HS-5 (cell line): ENCODE measurements at regions not wholly inside any gene's neighbourhood (a gene's known extent, or its start where the extent isn't known, plus 50 kb on each side); places are given as distances from the start of the nearest gene placed in this dataset.
"Not testable (repeated sequence)": the region's sequence is repeated elsewhere in the genome, so short reads cannot be mapped to it uniquely, and the experiment has no call there.

Experiments used
- DNase-seq: peaks from one replicate; pipeline ENCODE4 v3.0.0-alpha.2; 2012; ENCODE audit warnings: low read depth

DNA sequence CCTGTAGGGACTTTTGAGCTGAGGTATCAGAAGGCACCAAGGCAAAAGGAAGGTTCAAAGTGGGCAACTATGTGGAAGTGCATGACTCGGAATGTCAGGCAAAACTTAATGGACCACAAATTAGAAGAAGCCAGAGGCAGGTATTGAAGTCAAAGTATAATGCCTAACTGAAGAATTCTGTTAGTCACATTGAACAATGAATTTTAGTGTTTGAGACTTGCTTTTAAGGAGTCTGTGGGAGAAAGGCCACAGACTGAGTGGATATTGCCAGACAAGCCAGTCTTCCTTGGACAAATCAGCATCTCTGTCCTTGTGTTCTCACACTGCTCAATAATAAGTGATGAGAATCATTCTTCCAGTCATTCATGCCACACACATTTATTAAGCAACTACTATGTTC, 498.9 kb downstream of the STK39 start:
- no peak for DNase-seq

DNA sequence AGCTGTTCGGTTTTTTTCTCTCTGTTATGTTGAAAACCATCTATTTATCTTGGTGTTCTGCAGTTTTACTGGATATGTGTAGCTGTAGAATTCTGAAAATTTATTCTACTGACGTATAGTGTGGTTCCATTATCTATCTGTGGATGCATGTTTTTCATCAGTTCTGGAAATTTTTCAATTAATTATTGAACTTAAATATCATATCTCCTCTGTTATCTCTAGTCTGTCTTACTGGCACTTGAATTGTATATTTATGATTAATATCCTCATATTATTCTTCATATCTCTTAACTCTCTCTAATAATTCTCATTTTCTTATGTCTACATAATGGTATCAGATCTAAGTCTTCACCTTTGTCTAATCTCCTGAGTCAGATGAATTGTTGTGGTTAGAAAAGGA, 501.7 kb downstream of the STK39 start:
- DNase-seq: no peak

DNA sequence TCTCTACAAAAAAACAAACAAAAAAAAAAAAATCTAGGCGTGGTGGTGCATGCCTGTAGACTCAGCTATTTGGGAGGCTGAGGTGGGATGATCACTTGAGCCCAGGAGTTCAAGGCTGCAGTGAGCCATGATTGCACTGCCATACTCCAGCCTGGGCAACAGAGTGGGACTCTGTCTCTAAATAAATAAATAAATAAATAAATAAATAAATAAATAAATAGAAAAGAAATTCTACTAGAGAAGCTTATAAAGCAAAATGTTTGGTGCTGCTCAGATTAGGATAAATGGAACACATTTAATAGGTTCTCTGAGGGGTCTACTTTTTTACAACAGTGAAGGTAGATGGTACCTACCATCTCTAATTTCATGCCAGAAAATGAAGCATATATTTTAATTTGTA, 507.5 kb downstream of the STK39 start:
- DNase-seq: not testable (repeated sequence)

GRCh38 chr2:167733747-167734146, 513.6 kb downstream of the STK39 start:
- no peak for DNase-seq

- DNase-seq: no peak
These were observed 515.1 kb downstream of the STK39 start for GRCh38 chr2:167732326-167732725.

DNA sequence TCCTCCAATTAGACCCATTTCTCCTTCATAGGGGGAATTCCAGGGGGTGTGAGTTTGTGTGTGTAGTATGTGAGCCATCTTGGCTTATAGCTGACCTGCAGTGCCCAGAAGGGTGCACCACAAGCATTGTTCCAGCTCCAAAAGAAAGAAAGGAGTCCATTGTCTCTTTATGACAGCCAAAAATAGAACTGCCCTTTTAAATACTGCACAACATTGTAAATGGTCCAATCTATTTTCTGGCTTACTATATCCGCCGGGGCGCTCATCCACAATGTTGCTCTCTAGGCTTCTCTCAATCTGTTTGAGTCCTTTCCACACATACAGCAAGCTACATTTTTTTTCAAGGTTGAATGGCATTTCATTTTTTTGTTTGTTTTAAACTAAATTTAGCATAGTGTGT, 517.5 kb downstream of the STK39 start:
- DNase-seq: no peak

GRCh38 chr2:167726788-167727187, 520.6 kb downstream of the STK39 start:
- DNase-seq: no peak

DNA sequence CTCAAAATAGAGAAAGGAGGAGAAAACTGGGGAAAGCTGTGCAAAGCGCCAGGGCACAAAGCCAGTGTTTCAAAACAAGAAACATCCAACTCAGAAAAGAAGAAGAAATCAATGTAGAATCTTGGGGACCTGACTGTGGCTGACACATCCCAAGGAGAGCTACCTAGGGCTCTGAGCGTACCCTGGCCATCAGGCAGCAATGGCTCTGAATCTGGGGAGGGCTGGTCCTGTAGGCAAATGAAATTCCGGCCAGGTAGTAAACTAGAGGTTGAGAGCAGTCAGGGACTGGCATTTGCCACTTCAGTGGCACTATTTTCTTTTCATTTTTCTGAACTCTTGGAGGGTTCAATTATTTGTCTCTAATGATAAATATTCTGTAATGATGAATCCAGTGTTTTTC, 525.8 kb downstream of the STK39 start:
- DNase-seq: no peak

DNA sequence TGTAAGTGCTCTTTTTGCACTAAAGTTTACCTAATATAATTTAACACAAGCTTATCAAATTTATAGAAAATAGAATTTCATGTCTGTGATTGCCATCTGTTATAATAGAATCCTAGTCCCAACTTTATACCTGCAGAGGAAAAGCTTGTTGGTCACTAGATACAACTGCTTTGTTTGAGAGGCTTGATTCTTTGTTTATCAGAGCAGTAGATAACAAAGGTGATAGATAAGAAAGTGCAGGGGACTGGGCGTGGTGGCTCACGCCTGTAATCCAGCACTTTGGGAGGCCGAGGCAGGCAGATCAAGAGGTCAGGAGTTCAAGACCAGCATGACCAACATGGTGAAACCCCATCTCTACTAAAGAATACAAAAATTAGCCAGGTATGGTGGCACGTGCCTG, 528.0 kb downstream of the STK39 start:
- no peak for DNase-seq

GRCh38 chr2:167718560-167718959, 528.8 kb downstream of the STK39 start:
- DNase-seq: no peak

DNA sequence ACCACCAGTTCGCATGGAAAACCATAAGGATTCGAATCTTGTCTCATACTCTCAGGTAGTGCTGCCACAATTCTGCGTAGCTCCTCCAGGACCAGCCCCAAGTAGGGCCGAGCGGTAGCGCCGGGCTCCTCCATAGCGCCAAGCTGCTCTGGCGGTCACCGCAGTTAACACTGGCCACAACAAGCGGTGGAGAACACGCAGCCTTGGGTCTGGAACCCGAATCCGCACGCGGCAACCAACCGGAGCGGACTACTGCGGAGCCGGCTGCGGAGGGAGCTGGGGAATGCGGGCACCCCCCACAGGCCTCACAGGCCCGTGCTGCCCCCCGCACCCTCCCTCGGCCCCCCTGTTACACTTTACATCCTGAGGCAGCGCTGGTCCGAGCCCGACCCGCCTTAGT, 531.5 kb downstream of the STK39 start:
- DNase-seq: no peak

GRCh38 chr2:167715498-167715897, 531.9 kb downstream of the STK39 start:
- DNase-seq: not testable (repeated sequence)

GRCh38 chr2:167712275-167712674, 535.1 kb downstream of the STK39 start:
- DNase-seq: no peak

GRCh38 chr2:167708998-167709397, 538.4 kb downstream of the STK39 start:
- DNase-seq: no peak

DNA sequence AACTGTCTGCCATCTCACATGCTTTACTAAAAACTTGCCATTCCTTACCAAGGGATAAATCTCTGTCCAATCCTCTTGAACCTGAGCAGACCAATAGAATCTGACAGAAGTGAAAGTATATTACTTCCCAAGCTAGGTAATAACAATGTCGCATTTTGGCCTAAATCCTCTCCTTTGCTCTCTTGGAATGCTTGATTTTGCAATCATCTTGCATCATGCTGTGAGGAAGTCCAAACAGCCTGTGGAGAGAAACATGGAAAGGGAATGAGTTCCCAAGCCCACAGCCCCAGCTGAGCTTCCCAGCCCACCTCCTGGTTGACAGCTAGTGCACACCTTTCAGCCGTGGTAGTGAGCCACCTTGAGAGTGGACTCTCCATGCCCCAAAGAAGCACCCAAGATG, 540.6 kb downstream of the STK39 start:
- no peak for DNase-seq

DNA sequence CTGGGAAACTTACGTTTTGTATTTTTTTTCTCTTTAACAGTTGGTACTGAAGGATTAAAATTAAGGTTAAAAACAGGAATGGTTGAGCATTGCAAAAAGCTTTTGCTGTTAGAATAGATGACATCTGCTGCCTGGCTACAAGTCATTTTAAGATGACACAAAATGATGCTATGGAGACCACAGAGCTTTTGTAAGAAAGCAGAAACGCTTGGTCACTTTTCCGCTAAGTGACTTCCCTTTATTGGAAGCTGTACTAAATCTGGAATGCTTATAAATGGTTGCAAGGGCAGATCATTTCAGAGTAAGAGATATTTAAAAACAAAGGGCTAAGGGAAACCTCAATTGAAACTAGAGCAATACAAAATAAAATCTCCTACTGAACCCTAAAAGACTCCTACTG, 544.0 kb downstream of the STK39 start:
- no peak for DNase-seq

DNA sequence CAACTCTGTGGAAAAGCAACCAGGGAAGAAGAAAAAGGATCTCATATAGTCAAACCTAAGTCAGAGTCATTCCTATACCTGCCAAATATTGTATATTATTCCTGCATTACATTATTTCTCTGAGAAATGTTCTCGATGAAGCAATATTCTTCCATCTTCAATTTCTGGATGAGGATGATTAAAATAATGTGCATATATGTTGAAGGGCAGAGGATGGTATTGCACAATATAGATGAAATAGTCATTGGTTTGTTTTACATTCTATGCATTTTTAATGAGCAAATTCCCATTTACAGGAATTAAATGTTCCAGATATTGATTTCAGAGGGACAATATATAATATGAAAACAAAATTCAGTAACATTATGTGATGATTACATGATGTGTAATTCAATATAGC, 545.2 kb downstream of the STK39 start:
- DNase-seq: no peak

GRCh38 chr2:167701651-167702050, 545.7 kb downstream of the STK39 start:
- no peak for DNase-seq

DNA sequence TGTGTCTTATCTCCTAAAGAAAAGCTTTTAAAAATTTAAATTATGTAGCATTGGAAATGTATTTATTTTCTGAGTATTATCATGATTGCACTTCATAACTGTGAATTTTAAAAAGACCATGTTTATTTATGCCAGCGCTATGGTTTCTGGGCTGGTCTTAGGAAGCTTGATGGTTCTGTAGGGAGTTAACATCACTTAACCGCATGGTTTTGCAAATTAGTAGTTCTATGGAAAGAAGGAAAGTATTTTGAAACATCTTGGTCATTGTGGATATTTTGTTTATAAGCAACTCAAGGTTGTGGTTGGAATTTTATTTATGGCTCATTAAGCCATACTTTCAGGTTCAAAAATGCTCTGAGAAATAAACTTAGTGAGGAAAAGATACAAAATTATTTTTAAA, 549.4 kb downstream of the STK39 start:
- no peak for DNase-seq

GRCh38 chr2:167697194-167697593, 550.2 kb downstream of the STK39 start:
- no peak for DNase-seq

DNA sequence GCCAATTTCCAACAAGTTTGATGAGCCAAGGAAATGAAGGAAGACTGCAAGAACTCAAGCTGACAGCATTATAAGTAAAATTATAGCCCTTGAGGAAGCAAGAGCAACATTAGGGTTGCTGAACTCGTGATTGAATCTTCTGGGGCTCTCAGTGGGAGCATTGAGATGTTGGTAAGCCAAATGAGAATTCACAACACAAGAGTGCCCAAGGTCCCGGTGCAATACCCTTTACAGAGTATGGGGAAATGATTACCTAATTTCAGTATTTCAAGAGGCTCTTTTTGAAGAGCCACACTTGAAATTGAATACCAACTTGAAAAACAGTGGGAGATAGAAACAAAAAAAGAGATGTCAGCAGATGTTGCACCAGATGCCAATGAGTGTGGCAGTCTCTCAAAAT, 554.5 kb downstream of the STK39 start:
- DNase-seq: no peak

GRCh38 chr2:167692191-167692590, 555.2 kb downstream of the STK39 start:
- peak; percentile 46 for DNase-seq

DNA sequence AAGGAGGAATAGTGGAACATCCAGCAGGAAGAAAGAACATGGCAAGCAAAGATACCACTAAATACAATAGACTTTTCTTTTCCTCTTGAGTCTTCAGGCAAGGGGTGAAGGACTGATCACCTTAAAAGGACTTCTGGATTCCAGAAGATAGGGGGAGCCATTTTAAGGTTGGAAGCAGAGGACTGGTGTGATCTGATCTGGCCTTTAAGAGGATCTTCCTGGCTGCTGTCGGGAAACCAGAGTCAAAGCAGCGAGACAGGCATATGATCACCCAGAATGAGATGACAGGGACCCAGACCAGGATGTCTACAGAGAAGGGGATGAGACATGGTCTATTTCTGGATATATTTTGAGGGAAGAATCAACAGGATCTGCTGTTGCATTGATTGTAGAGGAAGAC, 558.0 kb downstream of the STK39 start:
- no peak for DNase-seq

DNA sequence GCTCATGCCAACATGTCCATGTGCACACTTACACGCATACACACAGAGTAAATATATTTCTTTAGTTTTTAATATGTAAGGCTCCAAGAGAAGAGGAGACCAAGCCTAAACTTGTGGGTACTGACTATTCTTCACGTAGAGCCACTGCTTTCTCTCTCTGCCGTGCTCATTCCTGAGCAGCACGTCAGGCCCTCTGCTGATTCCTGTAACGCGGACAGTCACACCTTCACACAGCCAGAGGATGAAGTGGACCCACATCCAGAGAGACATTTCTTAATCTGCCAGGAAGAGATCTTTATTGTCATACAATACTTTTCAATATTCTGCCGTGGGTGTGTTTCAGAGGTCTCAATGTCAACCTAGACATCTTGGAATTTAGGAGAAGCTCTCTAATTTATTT, 560.7 kb downstream of the STK39 start:
- no peak for DNase-seq
